Natural killer cell treated with Interleukin-12 subunit alpha and Interleukin-12 subunit beta and Interleukin-15 and Interleukin-18, amount 100 ng/mL, for 72 hours (primary cell): ENCODE measurements at regions not wholly inside any gene's neighbourhood (a gene's known extent, or its start where the extent isn't known, plus 50 kb on each side); places are given as distances from the start of the nearest gene placed in this dataset.

Experiments used
- ATAC-seq, 2 donors: fragments of 150-1000 bp; cut with Tn5 transposase in 1 of 2; sonication (Bioruptor Pico), chemical (Tn5 transposase) in 1 of 2; 2 replicates each; pipeline ENCODE4 v1.10.0; 2021
- DNase-seq: peaks from one replicate; pipeline ENCODE4 v3.0.0; 2022; ENCODE audit warnings: low spot score
- H3K27ac Mint-ChIP-seq, 2 donors: 1 replicate in 1 of 2; 2 replicates in 1 of 2; pipeline ENCODE4 v1.8.0; 2022; ENCODE audit warnings: mixed read lengths in 2 of 2, mild to moderate bottlenecking in 1 of 2, moderate library complexity in 1 of 2
- H3K27me3 Mint-ChIP-seq, 2 donors: 1 replicate in 1 of 2; 2 replicates in 1 of 2; pipeline ENCODE4 v1.8.0; 2022; ENCODE audit warnings: mixed read lengths in 2 of 2
- H3K36me3 Mint-ChIP-seq: one replicate; pipeline ENCODE4 v1.8.0; 2022; ENCODE audit warnings: mixed read lengths
- H3K4me1 Mint-ChIP-seq, 2 donors: 1 replicate in 1 of 2; 2 replicates in 1 of 2; pipeline ENCODE4 v1.8.0; 2022; ENCODE audit warnings: low read depth in 2 of 2, mixed read lengths in 2 of 2, mild to moderate bottlenecking in 1 of 2
- H3K4me3 Mint-ChIP-seq: one replicate; pipeline ENCODE4 v1.8.0; 2022; ENCODE audit warnings: mixed read lengths
- H3K9me3 Mint-ChIP-seq: 2 replicates; pipeline ENCODE4 v1.8.0; 2022; ENCODE audit warnings: mixed read lengths

- H3K27ac Mint-ChIP-seq: no peak overlapping the region
- ATAC-seq (no peak), DNase-seq (no peak)
- no peak overlapping the region for H3K4me3 Mint-ChIP-seq
- no peaks in the 10 kb centered on the region for H3K36me3 Mint-ChIP-seq
- no peaks in the 10 kb centered on the region for H3K9me3 Mint-ChIP-seq
- no peaks in the 10 kb centered on the region for H3K4me1 Mint-ChIP-seq
- H3K27me3 Mint-ChIP-seq: no peaks in the 10 kb centered on the region
Measured at GRCh38 chrY:11293392-11293791, 1407.6 kb upstream of the USP9Y start.

- DNase-seq: peak; percentile 59
- no peak overlapping the region for H3K4me3 Mint-ChIP-seq
- no peak overlapping the region for H3K27ac Mint-ChIP-seq
- no peaks in the 10 kb centered on the region for H3K27me3 Mint-ChIP-seq
- no peaks in the 10 kb centered on the region for H3K9me3 Mint-ChIP-seq
- ATAC-seq: no peak
- H3K36me3 Mint-ChIP-seq: no peaks in the 10 kb centered on the region
- H3K4me1 Mint-ChIP-seq: no peaks in the 10 kb centered on the region
Measured at GRCh38 chrY:11334151-11334550, 1366.9 kb upstream of the USP9Y start.
